ENCODE measurements at regions not wholly inside any gene's neighbourhood (a gene's known extent, or its start where the extent isn't known, plus 50 kb on each side); places are given as distances from the start of the nearest gene placed in this dataset.

DNA sequence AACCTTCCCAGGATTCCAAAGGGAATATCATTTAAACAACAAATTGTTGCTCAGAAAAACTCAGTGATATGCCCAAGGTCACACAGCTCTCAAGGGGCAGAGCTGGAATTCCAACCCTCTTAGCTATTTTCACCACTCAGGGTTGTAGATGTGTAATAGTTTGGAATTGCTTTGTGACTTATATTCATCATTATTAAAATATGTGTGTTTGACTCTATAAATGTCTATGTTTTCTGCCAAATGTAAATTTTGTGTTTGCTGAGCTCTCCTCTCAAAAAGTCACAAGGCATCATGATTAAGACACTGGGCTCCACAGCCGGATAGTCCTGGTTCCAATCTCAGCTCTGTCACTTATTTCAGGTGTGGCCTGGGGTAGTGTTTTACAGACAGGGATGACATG lies 407.3 kb downstream of the TMEM135 start:
- TF ChIP-seq, protein P1, sequence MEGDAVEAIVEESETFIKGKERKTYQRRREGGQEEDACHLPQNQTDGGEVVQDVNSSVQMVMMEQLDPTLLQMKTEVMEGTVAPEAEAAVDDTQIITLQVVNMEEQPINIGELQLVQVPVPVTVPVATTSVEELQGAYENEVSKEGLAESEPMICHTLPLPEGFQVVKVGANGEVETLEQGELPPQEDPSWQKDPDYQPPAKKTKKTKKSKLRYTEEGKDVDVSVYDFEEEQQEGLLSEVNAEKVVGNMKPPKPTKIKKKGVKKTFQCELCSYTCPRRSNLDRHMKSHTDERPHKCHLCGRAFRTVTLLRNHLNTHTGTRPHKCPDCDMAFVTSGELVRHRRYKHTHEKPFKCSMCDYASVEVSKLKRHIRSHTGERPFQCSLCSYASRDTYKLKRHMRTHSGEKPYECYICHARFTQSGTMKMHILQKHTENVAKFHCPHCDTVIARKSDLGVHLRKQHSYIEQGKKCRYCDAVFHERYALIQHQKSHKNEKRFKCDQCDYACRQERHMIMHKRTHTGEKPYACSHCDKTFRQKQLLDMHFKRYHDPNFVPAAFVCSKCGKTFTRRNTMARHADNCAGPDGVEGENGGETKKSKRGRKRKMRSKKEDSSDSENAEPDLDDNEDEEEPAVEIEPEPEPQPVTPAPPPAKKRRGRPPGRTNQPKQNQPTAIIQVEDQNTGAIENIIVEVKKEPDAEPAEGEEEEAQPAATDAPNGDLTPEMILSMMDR (IDR thresholded peaks at IDR 0.05): no peak
- no peak for TF ChIP-seq POLR2A (IDR thresholded peaks at IDR 0.05)

Data from heart left ventricle (tissue), 13 donors.